ENCODE measurements at regions not wholly inside any gene's neighbourhood (a gene's known extent, or its start where the extent isn't known, plus 50 kb on each side); places are given as distances from the start of the nearest gene placed in this dataset.

DNA sequence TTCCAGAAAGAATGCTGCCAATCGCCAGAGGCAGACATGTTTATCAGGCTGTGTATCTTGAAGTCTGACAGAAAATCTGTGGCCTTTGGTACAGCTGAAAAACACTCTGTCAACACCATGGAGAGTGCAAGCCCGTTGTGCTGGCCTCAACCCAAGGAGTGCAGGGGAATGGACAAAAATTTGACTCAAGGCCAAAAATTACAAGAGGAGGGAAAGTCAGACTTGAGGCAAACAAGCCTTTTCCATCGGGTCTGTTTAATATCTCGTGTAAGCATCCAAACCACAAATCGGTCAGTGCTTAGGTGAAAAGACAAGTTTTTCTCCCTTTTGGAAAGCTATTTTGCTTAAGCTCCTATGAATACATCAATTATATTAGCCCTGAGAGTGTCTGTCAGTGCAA lies 305.3 kb upstream of the NFE2L3 start:
- no peaks in the 10 kb centered on the region for H3K9me3 ChIP-seq (ENCODE audit: low read length)
- no peak for TF ChIP-seq MXI1 (conservative IDR thresholded peaks at IDR 0.05; ENCODE audit: poor library complexity, severe bottlenecking)
- TF ChIP-seq TAF1 (IDR thresholded peaks at IDR 0.05; ENCODE audit: low read depth): no peak
- TF ChIP-seq, protein P1, sequence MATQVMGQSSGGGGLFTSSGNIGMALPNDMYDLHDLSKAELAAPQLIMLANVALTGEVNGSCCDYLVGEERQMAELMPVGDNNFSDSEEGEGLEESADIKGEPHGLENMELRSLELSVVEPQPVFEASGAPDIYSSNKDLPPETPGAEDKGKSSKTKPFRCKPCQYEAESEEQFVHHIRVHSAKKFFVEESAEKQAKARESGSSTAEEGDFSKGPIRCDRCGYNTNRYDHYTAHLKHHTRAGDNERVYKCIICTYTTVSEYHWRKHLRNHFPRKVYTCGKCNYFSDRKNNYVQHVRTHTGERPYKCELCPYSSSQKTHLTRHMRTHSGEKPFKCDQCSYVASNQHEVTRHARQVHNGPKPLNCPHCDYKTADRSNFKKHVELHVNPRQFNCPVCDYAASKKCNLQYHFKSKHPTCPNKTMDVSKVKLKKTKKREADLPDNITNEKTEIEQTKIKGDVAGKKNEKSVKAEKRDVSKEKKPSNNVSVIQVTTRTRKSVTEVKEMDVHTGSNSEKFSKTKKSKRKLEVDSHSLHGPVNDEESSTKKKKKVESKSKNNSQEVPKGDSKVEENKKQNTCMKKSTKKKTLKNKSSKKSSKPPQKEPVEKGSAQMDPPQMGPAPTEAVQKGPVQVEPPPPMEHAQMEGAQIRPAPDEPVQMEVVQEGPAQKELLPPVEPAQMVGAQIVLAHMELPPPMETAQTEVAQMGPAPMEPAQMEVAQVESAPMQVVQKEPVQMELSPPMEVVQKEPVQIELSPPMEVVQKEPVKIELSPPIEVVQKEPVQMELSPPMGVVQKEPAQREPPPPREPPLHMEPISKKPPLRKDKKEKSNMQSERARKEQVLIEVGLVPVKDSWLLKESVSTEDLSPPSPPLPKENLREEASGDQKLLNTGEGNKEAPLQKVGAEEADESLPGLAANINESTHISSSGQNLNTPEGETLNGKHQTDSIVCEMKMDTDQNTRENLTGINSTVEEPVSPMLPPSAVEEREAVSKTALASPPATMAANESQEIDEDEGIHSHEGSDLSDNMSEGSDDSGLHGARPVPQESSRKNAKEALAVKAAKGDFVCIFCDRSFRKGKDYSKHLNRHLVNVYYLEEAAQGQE (IDR thresholded peaks at IDR 0.05; ENCODE audit: borderline replicate concordance): no peak
- no peak for TF ChIP-seq EP300 (conservative IDR thresholded peaks at IDR 0.05; ENCODE audit: poor library complexity, severe bottlenecking)
- TF ChIP-seq POLR2AphosphoS5 (IDR thresholded peaks at IDR 0.05): no peak
- no peak overlapping the region for H2AFZ ChIP-seq (ENCODE audit: low read depth, low read length)
- H3K9me2 ChIP-seq (ENCODE audit: insufficient read depth, low read length): no peaks in the 10 kb centered on the region
- H3K4me3 ChIP-seq (ENCODE audit: low read length): no peak overlapping the region
- no peak overlapping the region for H3K4me2 ChIP-seq (ENCODE audit: low read length)
- H3K9ac ChIP-seq (ENCODE audit: low read length): no peak overlapping the region
- no peaks in the 10 kb centered on the region for H3F3A ChIP-seq (ENCODE audit: insufficient read depth, low read length, poor library complexity, severe bottlenecking)
- peaks cover 2% of the 10 kb centered on the region for H3K27me3 ChIP-seq (ENCODE audit: insufficient read depth, low read depth, low read length)
- no peaks in the 10 kb centered on the region for H3K36me3 ChIP-seq (ENCODE audit: insufficient read depth, low read length)
- no peak overlapping the region for H3K27ac ChIP-seq (ENCODE audit: low read length)
- H3K79me2 ChIP-seq (replicated peaks; ENCODE audit: insufficient read depth, low read length): no peaks in the 10 kb centered on the region
- no peaks in the 10 kb centered on the region for H4K20me1 ChIP-seq (ENCODE audit: insufficient read depth)

DNA sequence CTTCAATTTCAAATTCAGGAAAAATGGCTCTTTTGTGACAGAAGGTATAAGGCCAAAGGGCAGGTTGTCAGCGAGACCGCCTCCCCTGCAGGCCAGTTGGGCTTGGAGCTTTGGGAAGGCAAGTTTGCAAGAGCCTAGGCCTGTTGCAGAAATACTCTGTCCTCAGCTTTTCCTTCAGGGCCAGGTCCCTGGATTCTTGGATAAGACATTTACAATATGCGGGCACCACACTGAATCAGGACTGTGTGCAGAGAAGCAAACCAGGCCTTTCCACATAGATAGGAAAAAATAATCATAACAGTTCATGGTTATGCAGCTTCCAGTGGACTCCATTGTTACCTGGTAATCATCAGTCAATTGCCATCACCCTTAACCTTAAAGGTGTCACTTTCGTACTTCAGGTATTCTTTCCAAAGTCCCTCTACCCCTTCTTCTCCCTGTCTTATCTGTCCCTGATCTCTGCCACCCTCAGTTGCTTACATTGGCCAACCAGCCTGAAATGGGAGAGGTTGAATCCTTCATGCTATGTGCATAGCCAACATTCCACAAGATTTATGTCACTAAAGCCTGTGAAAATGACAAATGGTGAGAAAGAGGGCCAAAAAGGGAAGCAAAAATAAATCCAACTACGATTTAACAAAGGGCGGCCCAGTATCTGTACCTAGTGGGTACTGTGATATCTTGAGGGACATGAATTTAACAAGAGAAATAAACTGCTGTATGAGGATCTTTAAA lies 304.5 kb upstream of the NFE2L3 start:
- no peak overlapping the region for H3K4me3 ChIP-seq (ENCODE audit: low read length)
- no peaks in the 10 kb centered on the region for H3K9me3 ChIP-seq (ENCODE audit: low read length)
- no peak overlapping the region for H3K27ac ChIP-seq (ENCODE audit: low read length)
- no peak overlapping the region for H2AFZ ChIP-seq (ENCODE audit: low read depth, low read length)
- no peaks in the 10 kb centered on the region for H4K20me1 ChIP-seq (ENCODE audit: insufficient read depth)
- TF ChIP-seq RAD21 (conservative IDR thresholded peaks at IDR 0.05): no peak
- no peak for TF ChIP-seq MXI1 (conservative IDR thresholded peaks at IDR 0.05; ENCODE audit: poor library complexity, severe bottlenecking)
- TF ChIP-seq, protein P1 (IDR thresholded peaks at IDR 0.05; ENCODE audit: borderline replicate concordance): no peak
- no peak for TF ChIP-seq POLR2AphosphoS5 (IDR thresholded peaks at IDR 0.05)
- no peak for TF ChIP-seq EP300 (conservative IDR thresholded peaks at IDR 0.05; ENCODE audit: poor library complexity, severe bottlenecking)
- H3K36me3 ChIP-seq (ENCODE audit: insufficient read depth, low read length): no peaks in the 10 kb centered on the region
- peaks cover 10% of the 10 kb centered on the region for H3K27me3 ChIP-seq (ENCODE audit: insufficient read depth, low read depth, low read length)
- no peak overlapping the region for H3K9ac ChIP-seq (ENCODE audit: low read length)
- H3K4me2 ChIP-seq (ENCODE audit: low read length): no peak overlapping the region
- H3F3A ChIP-seq (ENCODE audit: insufficient read depth, low read length, poor library complexity, severe bottlenecking): no peaks in the 10 kb centered on the region
- no peaks in the 10 kb centered on the region for H3K79me2 ChIP-seq (replicated peaks; ENCODE audit: insufficient read depth, low read length)
- H3K9me2 ChIP-seq (ENCODE audit: insufficient read depth, low read length): no peaks in the 10 kb centered on the region

All from neural cell (in vitro differentiated cells).